SK-N-SH (cell line): ENCODE measurements at regions not wholly inside any gene's neighbourhood (a gene's known extent, or its start where the extent isn't known, plus 50 kb on each side); places are given as distances from the start of the nearest gene placed in this dataset.

Source experiments
- CTCF ChIA-PET: fragments of 300-600, 350-600 bp; formaldehyde crosslinking; extraction: SDS; loops from one replicate; lab custom pipeline; 2021; lab: Yijun Ruan, JAX
- POLR2A ChIA-PET: fragments of 350-600 bp; sonication (Branson Sonifier 250); formaldehyde crosslinking; extraction: SDS; loops from one replicate; lab custom pipeline; 2020; ENCODE audit warnings: antibody characterized with exemption, inconsistent platforms; lab: Yijun Ruan, JAX
- DNase-seq: peaks from one replicate; pipeline ENCODE4 v3.0.0; 2012
- H2AFZ ChIP-seq: fragments of 200-600 bp; sonication (generic); 2 replicates; pipeline ENCODE4 v1.8.1; 2016; ENCODE audit warnings: antibody characterized with exemption, mild to moderate bottlenecking, low read depth
- H3F3A ChIP-seq: fragments of 200-600 bp; sonication (generic); replicated peaks from 2 replicates; pipeline ENCODE3; 2016; ENCODE audit warnings: antibody characterized with exemption, mild to moderate bottlenecking; ENCODE audit not compliant: insufficient read depth
- H3K27ac ChIP-seq, 2 experiments: fragments of 200-500 bp in 1 of 2; fragments of 200-600 bp in 1 of 2; sonication (Bioruptor generic) in 1 of 2; sonication (generic), shearing (Covaris generic) in 1 of 2; 2 replicates each; pipeline versions ENCODE4 v1.5.1 to v1.6.1; 2014 to 2016; ENCODE audit warnings: low read depth in 2 of 2, inconsistent platforms in 1 of 2, low read length in 1 of 2, mild to moderate bottlenecking in 1 of 2, mixed read lengths in 1 of 2
- H3K27me3 ChIP-seq: fragments of 200-600 bp; sonication (generic), shearing (Covaris generic); 2 replicates; pipeline ENCODE4 v1.6.1; 2016; ENCODE audit warnings: mixed run types; ENCODE audit not compliant: insufficient read depth
- H3K36me3 ChIP-seq, 2 experiments: fragments of 200-500 bp in 1 of 2; fragments of 200-600 bp in 1 of 2; sonication (Bioruptor generic) in 1 of 2; sonication (generic) in 1 of 2; replicated peaks in 1 of 2; 2 replicates each; pipeline versions ENCODE3 to v1.5.1; 2014 to 2016; ENCODE audit warnings: low read length in 1 of 2, mild to moderate bottlenecking in 1 of 2; ENCODE audit not compliant: insufficient read depth in 2 of 2, control insufficient read depth in 1 of 2
- H3K4me1 ChIP-seq, 2 experiments: fragments of 200-500 bp in 1 of 2; fragments of 200-600 bp in 1 of 2; sonication (Bioruptor generic) in 1 of 2; sonication (generic), shearing (Covaris generic) in 1 of 2; 2 replicates each; pipeline versions ENCODE4 v1.5.1 to v1.6.1; 2014 to 2016; ENCODE audit warnings: low read depth in 1 of 2, low read length in 1 of 2, mixed run types in 1 of 2; ENCODE audit not compliant: insufficient read depth in 2 of 2, control insufficient read depth in 1 of 2
- H3K4me2 ChIP-seq: fragments of 200-600 bp; sonication (generic), shearing (Covaris generic); 2 replicates; pipeline ENCODE4 v1.6.1; 2017; ENCODE audit warnings: mixed run types
- H3K4me3 ChIP-seq, 2 experiments: fragments of 200-500 bp in 1 of 2; fragments of 200-600 bp in 1 of 2; sonication (Bioruptor generic) in 1 of 2; sonication (generic), shearing (Covaris generic) in 1 of 2; 2 replicates each; pipeline versions ENCODE4 v1.5.1 to v1.8.1; 2014 to 2016; ENCODE audit warnings: low read depth in 2 of 2, inconsistent platforms in 1 of 2, low read length in 1 of 2, mild to moderate bottlenecking in 1 of 2, mixed read lengths in 1 of 2, moderate library complexity in 1 of 2
- H3K79me2 ChIP-seq: fragments of 200-600 bp; sonication (generic); 2 replicates; pipeline ENCODE4 v1.8.1; 2017; ENCODE audit warnings: mild to moderate bottlenecking; ENCODE audit not compliant: insufficient read depth
- H3K9ac ChIP-seq: fragments of 200-600 bp; sonication (generic); 2 replicates; pipeline ENCODE4 v1.6.1; 2017; ENCODE audit warnings: mixed run types
- H3K9me2 ChIP-seq: fragments of 200-600 bp; sonication (generic); 2 replicates; pipeline ENCODE4 v1.6.1; 2017; ENCODE audit warnings: mixed run types
- H3K9me3 ChIP-seq: fragments of 200-600 bp; sonication (generic); 2 replicates; pipeline ENCODE4 v1.6.1; 2017; ENCODE audit warnings: mixed run types, mild to moderate bottlenecking, moderate library complexity
- H4K20me1 ChIP-seq: fragments of 200-600 bp; sonication (generic); 2 replicates; pipeline ENCODE4 v1.6.1; 2017; ENCODE audit warnings: mild to moderate bottlenecking, mixed run types; ENCODE audit not compliant: insufficient read depth
- CHD2 ChIP-seq: fragments of 150-350 bp; IDR thresholded peaks from 2 replicates; pipeline ENCODE4 v1.6.1; 2018; ENCODE audit warnings: low read length; ENCODE audit not compliant: partially characterized antibody
- EP300 ChIP-seq, 2 experiments: IDR thresholded peaks; 2 replicates each; pipeline versions ENCODE4 v1.4.0 to v1.6.1; 2012; ENCODE audit warnings: borderline replicate concordance in 1 of 2, low read depth in 1 of 2, low read length in 1 of 2
- FOSL2 ChIP-seq: IDR thresholded peaks from 2 replicates; pipeline ENCODE4 v1.4.0; 2012; ENCODE audit warnings: low read depth, mild to moderate bottlenecking, moderate library complexity, borderline replicate concordance
- FOXJ3 ChIP-seq: sonication (generic); formaldehyde crosslinking; IDR thresholded peaks from 2 replicates; pipeline ENCODE4 v1.5.1; 2020; ENCODE audit warnings: mild to moderate bottlenecking, missing genetic modification reagents
- GATA2 ChIP-seq: sonication (generic); formaldehyde crosslinking; IDR thresholded peaks from 2 replicates; pipeline ENCODE4 v1.5.0; 2020; ENCODE audit warnings: mild to moderate bottlenecking, missing genetic modification reagents
- NFIC ChIP-seq: IDR thresholded peaks from 2 replicates; pipeline ENCODE4 v1.4.0; 2012; ENCODE audit warnings: borderline replicate concordance
- NRF1 ChIP-seq: IDR thresholded peaks from 2 replicates; pipeline ENCODE4 v1.6.1; 2012; ENCODE audit warnings: low read depth, mild to moderate bottlenecking, low read length
- POLR2AphosphoS5 ChIP-seq: IDR thresholded peaks from 2 replicates; pipeline ENCODE4 v1.6.1; 2012; ENCODE audit warnings: low read depth, low read length
- RCOR1 ChIP-seq: fragments of 150-350 bp; IDR thresholded peaks from 2 replicates; pipeline ENCODE4 v1.6.1; 2017; ENCODE audit warnings: antibody characterized with exemption, low read length
- REST ChIP-seq: IDR thresholded peaks from 2 replicates; pipeline ENCODE4 v1.6.1; 2012; ENCODE audit warnings: mild to moderate bottlenecking, low read depth, low read length, moderate library complexity
- RXRA ChIP-seq: IDR thresholded peaks from 2 replicates; pipeline ENCODE4 v1.4.0; 2012; ENCODE audit warnings: low read depth, mild to moderate bottlenecking, borderline replicate concordance
- TAF1 ChIP-seq: IDR thresholded peaks from 2 replicates; pipeline ENCODE4 v1.6.1; 2012; ENCODE audit warnings: low read depth, mild to moderate bottlenecking, low read length, moderate library complexity, borderline replicate concordance
- TEAD4 ChIP-seq: IDR thresholded peaks from 2 replicates; pipeline ENCODE4 v1.4.0; 2012; ENCODE audit warnings: mild to moderate bottlenecking, borderline replicate concordance; ENCODE audit not compliant: insufficient read depth
- YY1 ChIP-seq: IDR thresholded peaks from 2 replicates; pipeline ENCODE4 v1.4.0; 2012; ENCODE audit warnings: low read depth, mild to moderate bottlenecking
- WGBS: methylation state at CpG from one replicate; pipeline ENCODE4 v1.1.6; 2017; ENCODE audit warnings: low lambda C conversion rate; 5-methylcytosine and 5-hydroxymethylcytosine counted together
- TF ChIP-seq, protein P1 (sequence below): IDR thresholded peaks from 2 replicates; pipeline ENCODE4 v1.4.0; 2012; ENCODE audit warnings: low read depth, borderline replicate concordance
- TF ChIP-seq, protein P2 (sequence below): IDR thresholded peaks from 2 replicates; pipeline ENCODE4 v1.4.0; 2012; ENCODE audit warnings: low read depth
- TF ChIP-seq, protein P3 (sequence below): IDR thresholded peaks from 2 replicates; pipeline ENCODE4 v1.4.0; 2012; ENCODE audit warnings: low read depth, borderline replicate concordance
- TF ChIP-seq, protein P4 (sequence below): fragments of 150-350 bp; IDR thresholded peaks from 2 replicates; pipeline ENCODE4 v1.6.1; 2016; ENCODE audit warnings: mild to moderate bottlenecking, low read depth, low read length

DNA sequence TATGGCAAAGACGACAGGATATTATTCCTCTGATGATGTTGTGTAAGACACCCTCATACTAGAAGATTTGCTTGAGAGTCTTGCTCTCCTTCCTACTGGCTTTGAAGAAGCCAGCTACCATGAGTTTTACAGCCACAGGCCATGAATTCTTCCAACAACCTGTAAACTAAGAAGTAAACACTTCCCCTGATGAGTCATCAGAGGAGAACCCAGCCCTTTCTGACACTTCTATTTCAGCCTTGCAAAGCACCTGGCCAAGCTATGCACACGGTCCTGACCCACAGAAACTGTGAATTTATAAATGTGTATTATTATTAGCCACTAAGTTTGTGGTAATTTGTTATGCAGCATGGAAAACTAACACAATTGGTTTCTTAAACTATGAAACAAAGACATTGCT lies 288.8 kb upstream of the ADAMTSL1 start:
- Histone ChIP-seq H3K4me1 (no peaks in the 10 kb centered on the region), H3K9me3 (no peaks in the 10 kb centered on the region), H3F3A (no peaks in the 10 kb centered on the region), H3K4me3 (no peak overlapping the region), H2AFZ (no peak overlapping the region), H3K9ac (no peak overlapping the region), H3K36me3 (no peaks in the 10 kb centered on the region), H3K27ac (no peak overlapping the region), H3K9me2 (no peaks in the 10 kb centered on the region), H3K79me2 (no peaks in the 10 kb centered on the region), H3K4me2 (no peak overlapping the region), H3K27me3 (no peaks in the 10 kb centered on the region; the same call in 1 of the 2 replicates), H4K20me1 (no peaks in the 10 kb centered on the region)
- CTCF ChIA-PET: no interaction called here
- 0% methylated on average over 2 of the region's 2 CpGs for WGBS
- no peak for DNase-seq
- POLR2A ChIA-PET: no interaction called here
- TF ChIP-seq TAF1 (no peak), POLR2AphosphoS5 (no peak), EP300 (IDR thresholded peaks at IDR 0.05; ENCODE audit: borderline replicate concordance in 1 of 2, low read depth in 1 of 2, low read length in 1 of 2) (no peak), RXRA (no peak), YY1 (no peak), FOSL2 (no peak), CHD2 (no peak), RCOR1 (no peak), GATA2 (CRISPR knock-in tag) (no peak), TEAD4 (no peak), FOXJ3 (CRISPR knock-in tag) (no peak), REST (no peak), NRF1 (no peak), NFIC (no peak)
- TF ChIP-seq, protein P1, sequence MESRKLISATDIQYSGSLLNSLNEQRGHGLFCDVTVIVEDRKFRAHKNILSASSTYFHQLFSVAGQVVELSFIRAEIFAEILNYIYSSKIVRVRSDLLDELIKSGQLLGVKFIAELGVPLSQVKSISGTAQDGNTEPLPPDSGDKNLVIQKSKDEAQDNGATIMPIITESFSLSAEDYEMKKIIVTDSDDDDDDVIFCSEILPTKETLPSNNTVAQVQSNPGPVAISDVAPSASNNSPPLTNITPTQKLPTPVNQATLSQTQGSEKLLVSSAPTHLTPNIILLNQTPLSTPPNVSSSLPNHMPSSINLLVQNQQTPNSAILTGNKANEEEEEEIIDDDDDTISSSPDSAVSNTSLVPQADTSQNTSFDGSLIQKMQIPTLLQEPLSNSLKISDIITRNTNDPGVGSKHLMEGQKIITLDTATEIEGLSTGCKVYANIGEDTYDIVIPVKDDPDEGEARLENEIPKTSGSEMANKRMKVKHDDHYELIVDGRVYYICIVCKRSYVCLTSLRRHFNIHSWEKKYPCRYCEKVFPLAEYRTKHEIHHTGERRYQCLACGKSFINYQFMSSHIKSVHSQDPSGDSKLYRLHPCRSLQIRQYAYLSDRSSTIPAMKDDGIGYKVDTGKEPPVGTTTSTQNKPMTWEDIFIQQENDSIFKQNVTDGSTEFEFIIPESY: no peak
- TF ChIP-seq, protein P2, sequence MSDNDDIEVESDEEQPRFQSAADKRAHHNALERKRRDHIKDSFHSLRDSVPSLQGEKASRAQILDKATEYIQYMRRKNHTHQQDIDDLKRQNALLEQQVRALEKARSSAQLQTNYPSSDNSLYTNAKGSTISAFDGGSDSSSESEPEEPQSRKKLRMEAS: no peak
- TF ChIP-seq, protein P3, sequence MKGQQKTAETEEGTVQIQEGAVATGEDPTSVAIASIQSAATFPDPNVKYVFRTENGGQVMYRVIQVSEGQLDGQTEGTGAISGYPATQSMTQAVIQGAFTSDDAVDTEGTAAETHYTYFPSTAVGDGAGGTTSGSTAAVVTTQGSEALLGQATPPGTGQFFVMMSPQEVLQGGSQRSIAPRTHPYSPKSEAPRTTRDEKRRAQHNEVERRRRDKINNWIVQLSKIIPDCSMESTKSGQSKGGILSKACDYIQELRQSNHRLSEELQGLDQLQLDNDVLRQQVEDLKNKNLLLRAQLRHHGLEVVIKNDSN: no peak
- TF ChIP-seq, protein P4, sequence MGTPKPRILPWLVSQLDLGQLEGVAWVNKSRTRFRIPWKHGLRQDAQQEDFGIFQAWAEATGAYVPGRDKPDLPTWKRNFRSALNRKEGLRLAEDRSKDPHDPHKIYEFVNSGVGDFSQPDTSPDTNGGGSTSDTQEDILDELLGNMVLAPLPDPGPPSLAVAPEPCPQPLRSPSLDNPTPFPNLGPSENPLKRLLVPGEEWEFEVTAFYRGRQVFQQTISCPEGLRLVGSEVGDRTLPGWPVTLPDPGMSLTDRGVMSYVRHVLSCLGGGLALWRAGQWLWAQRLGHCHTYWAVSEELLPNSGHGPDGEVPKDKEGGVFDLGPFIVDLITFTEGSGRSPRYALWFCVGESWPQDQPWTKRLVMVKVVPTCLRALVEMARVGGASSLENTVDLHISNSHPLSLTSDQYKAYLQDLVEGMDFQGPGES: no peak
